ENCODE measurements at regions not wholly inside any gene's neighbourhood (a gene's known extent, or its start where the extent isn't known, plus 50 kb on each side); places are given as distances from the start of the nearest gene placed in this dataset.

- H4K20me1 ChIP-seq (ENCODE audit: insufficient read depth, low read length): no peaks in the 10 kb centered on the region
- H3K9ac ChIP-seq (ENCODE audit: low read length): no peak overlapping the region
- H3K4me3 ChIP-seq (ENCODE audit: low read length): no peak overlapping the region
- H3K4me2 ChIP-seq (ENCODE audit: low read depth, low read length): no peak overlapping the region
- no peaks in the 10 kb centered on the region for H3K9me3 ChIP-seq (replicated peaks; ENCODE audit: insufficient read depth, low read length)
- no peak overlapping the region for H3K27ac ChIP-seq (ENCODE audit: low read length)
- no peak for DNase-seq
- no peaks in the 10 kb centered on the region for H3F3A ChIP-seq (ENCODE audit: insufficient read depth, low read length)
- TF ChIP-seq CTCF (IDR thresholded peaks at IDR 0.05; ENCODE audit: low read length) (no peak), EZH2 (optimal IDR thresholded peaks at IDR 0.05; ENCODE audit: low read depth, low read length) (no peak), EZH2phosphoT487 (IDR thresholded peaks at IDR 0.05; ENCODE audit: low read length) (no peak)
- no peaks in the 10 kb centered on the region for H3K4me1 ChIP-seq (ENCODE audit: low read length)
- no peaks in the 10 kb centered on the region for H3K9me2 ChIP-seq (replicated peaks; ENCODE audit: insufficient read depth, low read length)
- H3K79me2 ChIP-seq (ENCODE audit: low read length): no peaks in the 10 kb centered on the region
- H2AFZ ChIP-seq (ENCODE audit: low read length): no peak overlapping the region
- no peaks in the 10 kb centered on the region for H3K27me3 ChIP-seq (replicated peaks; ENCODE audit: insufficient read depth, low read length)
- no peaks in the 10 kb centered on the region for H3K36me3 ChIP-seq (replicated peaks; ENCODE audit: insufficient read depth, low read length)
These were observed 108.7 kb upstream of the IL12B start for GRCh38 chr5:159439002-159439401.

- H3K27ac ChIP-seq (ENCODE audit: low read length): no peak overlapping the region
- TF ChIP-seq EZH2phosphoT487 (IDR thresholded peaks at IDR 0.05; ENCODE audit: low read length): no peak
- no peak for TF ChIP-seq EZH2 (optimal IDR thresholded peaks at IDR 0.05; ENCODE audit: low read depth, low read length)
- TF ChIP-seq CTCF (IDR thresholded peaks at IDR 0.05; ENCODE audit: low read length): no peak
- no peaks in the 10 kb centered on the region for H3K4me1 ChIP-seq (ENCODE audit: low read length)
These were observed 109.9 kb upstream of the IL12B start for GRCh38 chr5:159440235-159440634.

GRCh38 chr5:159440968-159441367 is 110.7 kb upstream of the IL12B start:
- Histone ChIP-seq H3K79me2 (ENCODE audit: low read length) (no peaks in the 10 kb centered on the region), H2AFZ (ENCODE audit: low read length) (no peak overlapping the region), H3F3A (ENCODE audit: insufficient read depth, low read length) (no peaks in the 10 kb centered on the region), H3K9me2 (replicated peaks; ENCODE audit: insufficient read depth, low read length) (no peaks in the 10 kb centered on the region), H3K4me1 (ENCODE audit: low read length) (no peaks in the 10 kb centered on the region), H3K4me3 (ENCODE audit: low read length) (no peak overlapping the region), H3K27ac (ENCODE audit: low read length) (no peak overlapping the region), H3K9ac (ENCODE audit: low read length) (no peak overlapping the region), H4K20me1 (ENCODE audit: insufficient read depth, low read length) (no peaks in the 10 kb centered on the region), H3K4me2 (ENCODE audit: low read depth, low read length) (no peak overlapping the region), H3K36me3 (replicated peaks; ENCODE audit: insufficient read depth, low read length) (no peaks in the 10 kb centered on the region), H3K9me3 (replicated peaks; ENCODE audit: insufficient read depth, low read length) (no peaks in the 10 kb centered on the region), H3K27me3 (replicated peaks; ENCODE audit: insufficient read depth, low read length) (no peaks in the 10 kb centered on the region)
- TF ChIP-seq EZH2phosphoT487 (IDR thresholded peaks at IDR 0.05; ENCODE audit: low read length) (no peak), EZH2 (optimal IDR thresholded peaks at IDR 0.05; ENCODE audit: low read depth, low read length) (no peak), CTCF (IDR thresholded peaks at IDR 0.05; ENCODE audit: low read length) (no peak)
- DNase-seq: no peak

More at GRCh38 chr5:159440235-159440634, 109.9 kb upstream of the IL12B start:
- no peak for DNase-seq
- H3K9me2 ChIP-seq (replicated peaks; ENCODE audit: insufficient read depth, low read length): no peaks in the 10 kb centered on the region
- no peak overlapping the region for H3K4me2 ChIP-seq (ENCODE audit: low read depth, low read length)
- no peaks in the 10 kb centered on the region for H3K36me3 ChIP-seq (replicated peaks; ENCODE audit: insufficient read depth, low read length)
- H3F3A ChIP-seq (ENCODE audit: insufficient read depth, low read length): no peaks in the 10 kb centered on the region
- no peaks in the 10 kb centered on the region for H4K20me1 ChIP-seq (ENCODE audit: insufficient read depth, low read length)
- no peak overlapping the region for H3K9ac ChIP-seq (ENCODE audit: low read length)
- no peaks in the 10 kb centered on the region for H3K79me2 ChIP-seq (ENCODE audit: low read length)
- H3K9me3 ChIP-seq (replicated peaks; ENCODE audit: insufficient read depth, low read length): no peaks in the 10 kb centered on the region
- H3K4me3 ChIP-seq (ENCODE audit: low read length): no peak overlapping the region
- H3K27me3 ChIP-seq (replicated peaks; ENCODE audit: insufficient read depth, low read length): no peaks in the 10 kb centered on the region
- H2AFZ ChIP-seq (ENCODE audit: low read length): no peak overlapping the region
